Coronary artery (tissue), 2 donors: ENCODE measurements at regions not wholly inside any gene's neighbourhood (a gene's known extent, or its start where the extent isn't known, plus 50 kb on each side); places are given as distances from the start of the nearest gene placed in this dataset.

ENCODE experiments used
- DNase-seq: peaks from one replicate; pipeline ENCODE4 v3.0.0-alpha.2; 2017; ENCODE audit warnings: low spot score
- H3K27ac ChIP-seq, 2 donors: fragments of 200-600 bp; sonication (generic); one replicate each; pipeline ENCODE4 v1.5.1; 2016 to 2019
- H3K4me3 ChIP-seq: fragments of 200-600 bp; sonication (generic); 2 replicates; pipeline ENCODE4 v1.5.1; 2016; ENCODE audit warnings: mild to moderate bottlenecking, moderate library complexity
- CTCF ChIP-seq: fragments of 200-600 bp; sonication (generic); IDR thresholded peaks from one replicate; pipeline ENCODE4 v1.5.1; 2019; ENCODE audit warnings: antibody characterized with exemption

GRCh38 chr14:38808734-38809455, 294.1 kb downstream of the SEC23A start:
- DNase-seq, result no peak

GRCh38 chr14:38799671-38800070, 303.4 kb downstream of the SEC23A start:
- DNase-seq, result no peak
- H3K27ac ChIP-seq, result no peak overlapping the region
- no peak for TF ChIP-seq CTCF
- H3K4me3 ChIP-seq, result no peak overlapping the region

More at GRCh38 chr14:38808734-38809455, 294.1 kb downstream of the SEC23A start:
- Histone ChIP-seq H3K4me3 (no peak overlapping the region), H3K27ac (no peak overlapping the region)
- no peak for TF ChIP-seq CTCF

- DNase-seq, result no peak
- no peak overlapping the region for H3K27ac ChIP-seq
- no peak overlapping the region for H3K4me3 ChIP-seq
- no peak for TF ChIP-seq CTCF
Measured at GRCh38 chr14:38794677-38795076, 308.4 kb downstream of the SEC23A start.

- Histone ChIP-seq H3K4me3 (no peak overlapping the region), H3K27ac (no peak overlapping the region)
- no peak for TF ChIP-seq CTCF
- no peak for DNase-seq
Measured at GRCh38 chr14:38791862-38792261, 311.2 kb downstream of the SEC23A start.

GRCh38 chr14:38790916-38791315, 312.1 kb downstream of the SEC23A start:
- Histone ChIP-seq H3K27ac (no peak overlapping the region), H3K4me3 (no peak overlapping the region)
- TF ChIP-seq CTCF, result no peak
- DNase-seq, result no peak

- Histone ChIP-seq H3K4me3 (no peak overlapping the region), H3K27ac (no peak overlapping the region)
- DNase-seq, result no peak
- no peak for TF ChIP-seq CTCF
Measured at GRCh38 chr14:38789805-38790204, 313.2 kb downstream of the SEC23A start.

GRCh38 chr14:38788060-38788459, 315.0 kb downstream of the SEC23A start:
- Histone ChIP-seq H3K4me3 (no peak overlapping the region), H3K27ac (no peak overlapping the region)
- no peak for TF ChIP-seq CTCF
- DNase-seq, result no peak
